Esophagus squamous epithelium (tissue), 4 donors: ENCODE measurements at regions not wholly inside any gene's neighbourhood (a gene's known extent, or its start where the extent isn't known, plus 50 kb on each side); places are given as distances from the start of the nearest gene placed in this dataset.

Experiments used
- CTCF ChIP-seq, 6 experiments: fragments of 450-650 bp in 4 of 6; fragments of 200-600 bp in 2 of 6; sonication (generic) in 2 of 6; IDR thresholded peaks; one replicate each; pipeline ENCODE4 v1.5.1; 2016 to 2019; ENCODE audit warnings: antibody characterized with exemption in 6 of 6, mild to moderate bottlenecking in 4 of 6, moderate library complexity in 4 of 6
- POLR2A ChIP-seq, 4 donors: fragments of 450-650 bp; IDR thresholded peaks; one replicate each; pipeline ENCODE4 v1.6.1; 2017; ENCODE audit warnings: antibody characterized with exemption in 4 of 4, mild to moderate bottlenecking in 4 of 4, moderate library complexity in 3 of 4

DNA sequence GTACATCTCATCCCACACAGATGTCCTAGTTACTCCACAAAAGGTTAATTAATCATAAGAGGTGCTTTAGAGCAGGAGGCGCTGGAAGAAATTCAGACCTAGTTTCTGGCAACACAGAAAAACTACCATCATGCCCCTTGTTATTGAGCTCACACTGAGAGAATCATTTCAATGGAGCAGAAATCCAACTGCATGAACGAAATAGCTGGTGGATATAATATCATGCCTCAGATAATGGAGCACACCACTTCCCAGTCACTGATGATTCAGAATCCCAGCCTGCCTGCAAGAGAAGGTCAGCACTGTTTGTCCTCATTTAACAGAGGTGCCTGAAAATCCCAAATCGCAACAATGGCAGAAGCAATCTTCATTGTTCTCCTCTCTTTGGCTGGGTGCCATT, 125.8 kb upstream of the CREB1 start:
- no peak for TF ChIP-seq POLR2A (IDR thresholded peaks at IDR 0.05)
- TF ChIP-seq CTCF (IDR thresholded peaks at IDR 0.05): no peak
